Skin epidermis (tissue), 12 donors: ENCODE measurements at regions not wholly inside any gene's neighbourhood (a gene's known extent, or its start where the extent isn't known, plus 50 kb on each side); places are given as distances from the start of the nearest gene placed in this dataset.

Experiments used
- H3K27ac ChIP-seq, 21 experiments: fragments of 200-600 bp; sonication (generic) in 11 of 21; one replicate each; pipeline ENCODE4 v1.5.0; 2020; ENCODE audit warnings: mild to moderate bottlenecking in 3 of 21, inconsistent platforms in 2 of 21, moderate library complexity in 2 of 21
- H3K4me3 ChIP-seq, 7 experiments: fragments of 200-600 bp; sonication (generic) in 2 of 7; one replicate each; pipeline ENCODE4 v1.5.0; 2020; ENCODE audit warnings: inconsistent platforms in 2 of 7, mild to moderate bottlenecking in 2 of 7, moderate library complexity in 1 of 7

DNA sequence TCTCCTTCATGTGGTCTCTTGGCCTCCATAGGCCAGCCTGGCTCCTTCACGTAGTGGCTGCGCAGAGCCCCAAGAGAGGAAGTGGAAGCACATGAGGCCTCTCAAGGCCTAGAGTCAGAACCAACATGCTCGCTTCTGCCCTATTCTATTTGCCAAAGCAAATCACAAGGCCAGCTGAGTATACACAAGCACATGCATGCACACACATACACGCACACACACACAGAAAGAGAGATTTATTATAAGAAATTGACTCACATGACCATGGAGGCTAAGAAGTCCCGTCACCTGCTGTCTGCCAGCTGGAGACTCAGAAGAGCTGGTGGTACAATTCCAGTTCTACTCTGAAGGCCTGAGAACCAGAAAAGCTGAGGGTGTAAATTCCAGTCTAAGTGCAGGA is 64.3 kb upstream of the NRP1 start:
- no peak overlapping the region for H3K4me3 ChIP-seq
- no peak overlapping the region for H3K27ac ChIP-seq

DNA sequence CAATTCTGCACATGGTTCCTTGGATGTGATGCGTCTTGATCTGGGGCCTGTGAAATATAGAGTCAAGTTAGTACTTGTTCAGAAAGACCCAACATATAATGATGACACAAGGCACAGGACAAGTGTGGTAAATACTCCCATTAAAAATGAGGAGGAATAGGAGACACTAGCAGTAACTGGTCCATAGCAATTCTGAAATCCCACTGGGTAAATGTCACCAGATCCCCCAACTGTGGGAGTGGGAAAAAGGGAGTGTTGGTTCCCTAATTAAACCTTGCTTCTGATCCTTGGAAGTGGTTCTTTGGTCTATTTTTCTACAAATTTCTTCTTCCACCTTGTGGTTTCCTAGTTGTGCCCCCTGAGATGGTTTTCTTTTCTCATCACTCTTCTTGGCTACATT is 62.5 kb upstream of the NRP1 start:
- Histone ChIP-seq H3K27ac (no peak overlapping the region), H3K4me3 (no peak overlapping the region)

DNA sequence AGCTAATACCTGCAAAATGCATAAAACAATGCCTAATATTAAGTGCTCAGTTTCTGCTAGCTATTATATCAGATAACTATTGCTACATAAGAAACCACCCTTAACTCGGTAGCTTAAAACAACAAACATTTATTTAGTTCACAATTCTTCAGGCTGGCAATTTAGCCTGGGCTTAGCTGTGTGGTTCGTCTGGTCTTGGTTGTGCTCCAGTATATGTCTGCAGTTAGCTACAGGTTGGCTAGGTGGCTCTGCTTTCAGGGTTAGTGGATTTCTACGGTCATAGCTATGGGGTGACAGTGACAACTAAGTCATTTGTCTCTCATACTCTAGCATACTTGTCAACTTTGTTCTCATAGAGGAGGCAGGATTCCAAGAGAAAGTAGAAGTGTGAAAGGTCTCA is 61.8 kb upstream of the NRP1 start:
- no peak overlapping the region for H3K4me3 ChIP-seq
- H3K27ac ChIP-seq, result no peak overlapping the region

DNA sequence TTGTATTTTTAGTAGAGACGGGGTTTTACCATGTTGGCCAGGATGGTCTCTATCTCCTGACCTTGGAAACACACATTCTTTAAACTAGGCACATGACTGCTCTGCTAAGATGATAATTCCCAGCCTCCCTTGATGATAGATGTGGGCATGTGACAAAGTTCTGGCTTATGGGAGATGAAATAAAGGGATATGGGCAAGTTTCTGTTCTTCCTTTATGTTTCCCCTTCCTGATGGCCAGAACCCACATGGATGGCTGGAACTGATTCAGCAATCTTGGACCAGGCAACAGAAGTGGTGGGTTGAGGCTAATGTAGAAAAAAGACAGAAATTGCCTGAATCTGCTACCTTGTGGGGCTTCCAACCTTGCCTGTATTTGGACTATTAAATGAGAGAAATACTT is 60.7 kb upstream of the NRP1 start:
- H3K27ac ChIP-seq, result no peak overlapping the region

DNA sequence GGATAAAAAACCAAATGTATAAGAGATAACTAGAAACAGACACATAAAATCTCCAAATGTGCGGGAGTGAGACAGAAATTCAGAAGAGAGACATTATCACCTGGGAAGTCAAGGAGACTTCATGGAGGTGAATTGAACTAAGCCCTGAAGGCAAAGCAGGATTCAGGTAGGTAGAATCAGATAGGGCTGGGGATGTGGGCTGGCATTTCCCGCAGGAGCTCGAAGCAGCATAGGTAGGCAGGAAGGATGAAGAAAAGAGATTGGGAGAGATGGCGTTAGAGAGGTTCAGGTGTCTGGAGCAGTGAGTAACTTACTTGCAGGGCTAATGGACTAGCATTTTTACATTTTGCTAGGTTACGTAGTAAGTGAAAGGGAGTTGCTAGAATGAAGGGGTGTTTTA is 58.2 kb upstream of the NRP1 start:
- no peak overlapping the region for H3K27ac ChIP-seq
- no peak overlapping the region for H3K4me3 ChIP-seq

More for the DNA sequence above, 60.7 kb upstream of the NRP1 start:
- H3K4me3 ChIP-seq, result no peak overlapping the region

DNA sequence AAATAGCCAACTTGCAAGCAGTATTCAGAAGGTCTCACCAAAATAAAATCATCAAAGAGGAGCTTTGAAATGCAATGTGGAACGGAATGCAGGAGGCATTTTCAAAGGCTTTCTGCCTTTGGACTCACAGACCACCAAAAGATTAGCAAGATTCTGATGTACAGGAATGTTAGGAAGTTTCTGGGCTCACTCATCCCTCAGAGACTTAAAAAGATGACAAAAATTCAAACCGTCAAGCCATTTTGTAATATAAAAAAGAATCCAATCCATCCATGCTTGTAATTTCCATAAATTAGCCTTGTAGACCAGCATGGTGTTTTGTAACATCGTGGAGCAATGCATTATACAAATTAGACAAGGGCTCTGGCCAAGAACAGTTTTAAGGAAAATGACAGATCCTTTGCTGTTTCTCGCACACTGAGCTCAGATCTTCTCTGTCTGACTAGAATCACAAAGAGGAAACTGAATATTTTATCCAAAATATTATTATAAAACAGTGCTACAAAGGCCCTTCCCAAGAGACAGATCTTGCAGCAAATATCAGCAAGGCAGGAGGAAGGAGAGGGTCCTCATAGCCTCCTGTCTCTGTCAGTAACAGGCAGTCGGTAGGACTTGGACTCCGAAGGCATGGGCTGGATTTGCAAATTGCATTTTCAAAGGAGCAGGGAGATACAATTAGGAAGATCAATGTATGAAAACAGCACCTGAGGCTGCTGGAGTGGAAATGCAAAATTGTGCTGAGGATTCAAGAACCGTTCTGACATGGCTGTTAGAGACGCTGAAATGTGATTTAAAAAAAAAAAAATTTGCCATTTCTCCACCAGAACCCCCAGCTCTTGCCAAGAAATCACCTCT is 57.4 kb upstream of the NRP1 start:
- Histone ChIP-seq H3K27ac (no peak overlapping the region), H3K4me3 (no peak overlapping the region)

DNA sequence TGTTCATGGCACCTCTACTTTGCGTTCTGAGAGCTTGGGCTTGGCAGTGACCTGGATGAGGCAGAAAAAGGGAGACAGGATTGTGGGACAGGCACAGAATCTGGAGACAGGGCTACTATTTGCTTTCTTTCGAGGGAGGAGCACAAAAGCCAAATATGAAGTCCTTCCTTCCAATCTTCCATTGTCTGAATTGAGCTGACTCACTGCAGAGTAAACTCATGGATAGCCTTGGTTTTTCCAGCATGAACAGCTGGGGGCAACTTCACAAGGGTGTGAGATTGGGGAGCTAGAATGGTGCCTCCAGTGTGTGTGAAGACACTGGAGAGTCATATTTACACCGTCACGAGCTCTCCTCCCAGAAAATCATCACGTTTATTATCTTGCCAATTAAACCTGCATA is 55.6 kb upstream of the NRP1 start:
- H3K4me3 ChIP-seq, result no peak overlapping the region
- H3K27ac ChIP-seq, result no peak overlapping the region

DNA sequence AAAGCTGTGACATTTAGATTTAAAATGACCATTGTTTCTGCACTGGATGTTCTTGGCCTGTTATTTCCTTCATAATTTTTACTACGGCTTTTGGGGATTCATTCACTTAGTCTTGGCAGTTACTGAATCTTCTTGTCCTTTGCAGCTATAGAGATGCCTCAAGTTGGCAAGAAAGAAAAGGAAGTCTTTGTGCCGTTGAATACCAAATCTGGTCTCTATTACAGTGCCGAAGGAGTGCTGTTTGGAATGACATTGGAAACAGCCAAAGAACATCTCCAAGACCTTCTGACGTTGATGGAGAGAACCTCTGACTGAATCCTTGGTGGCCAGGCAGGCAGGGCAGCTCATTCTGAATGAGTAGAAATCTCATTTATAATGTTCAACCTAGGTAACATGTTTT is 54.3 kb upstream of the NRP1 start:
- H3K27ac ChIP-seq, result no peak overlapping the region
- no peak overlapping the region for H3K4me3 ChIP-seq

DNA sequence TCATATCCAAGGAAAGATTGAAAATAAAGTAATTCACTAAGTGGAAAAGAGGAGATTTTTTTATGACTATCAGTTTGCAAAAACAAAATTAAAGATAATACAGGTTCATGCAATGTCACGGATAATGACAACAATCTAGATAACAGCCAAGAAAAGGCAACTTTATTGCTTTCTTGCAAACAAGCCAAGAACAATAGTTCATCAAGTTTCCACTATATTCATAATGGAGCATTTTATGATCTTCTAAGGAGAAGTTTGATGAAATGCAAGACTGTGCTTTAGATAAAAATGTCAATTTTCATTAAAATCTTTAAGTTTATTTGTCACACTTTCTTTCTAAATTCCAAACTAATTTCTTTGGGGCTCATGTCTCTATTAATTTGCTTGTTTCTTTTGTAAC is 53.9 kb upstream of the NRP1 start:
- Histone ChIP-seq H3K4me3 (no peak overlapping the region), H3K27ac (no peak overlapping the region)

DNA sequence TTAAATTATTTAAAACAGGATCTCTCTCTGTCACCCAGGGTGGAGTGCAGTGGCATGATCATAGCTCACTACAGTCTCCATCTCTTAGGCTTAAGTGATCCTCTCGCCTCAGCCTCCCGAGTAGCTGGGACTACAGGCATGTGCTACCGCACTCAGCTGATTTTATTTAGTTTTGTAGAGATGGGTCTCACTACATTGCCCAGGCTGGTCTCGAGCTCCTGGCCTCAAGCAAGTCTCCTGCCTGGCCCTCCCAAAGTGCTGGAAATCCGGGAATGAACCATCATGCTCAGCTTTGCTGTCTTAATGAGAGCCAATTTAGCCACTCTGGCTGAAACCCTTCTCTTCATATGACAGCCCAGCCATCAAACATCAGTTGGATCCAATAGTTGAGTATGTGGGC is 53.3 kb upstream of the NRP1 start:
- Histone ChIP-seq H3K4me3 (no peak overlapping the region), H3K27ac (no peak overlapping the region)

DNA sequence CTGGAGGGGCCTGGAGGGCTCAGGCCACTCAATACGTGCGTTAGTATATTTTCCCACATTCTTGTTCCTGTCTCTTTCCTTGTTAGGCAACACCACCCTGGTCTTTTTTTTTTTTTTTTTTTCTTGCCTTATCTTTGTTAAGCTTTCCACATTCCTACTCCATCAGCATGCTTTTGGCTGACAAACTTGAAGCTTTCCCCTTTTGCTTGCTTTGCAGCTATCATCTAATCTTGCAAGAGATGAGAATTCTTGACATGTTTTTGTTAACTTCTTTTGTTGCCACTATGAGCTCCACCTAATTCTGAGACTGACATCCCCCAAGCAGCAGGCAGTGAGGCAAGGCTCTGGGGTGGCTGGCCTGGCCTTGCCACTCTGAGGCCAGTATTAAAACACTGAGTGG is 52.5 kb upstream of the NRP1 start:
- H3K4me3 ChIP-seq, result no peak overlapping the region
- H3K27ac ChIP-seq, result no peak overlapping the region

DNA sequence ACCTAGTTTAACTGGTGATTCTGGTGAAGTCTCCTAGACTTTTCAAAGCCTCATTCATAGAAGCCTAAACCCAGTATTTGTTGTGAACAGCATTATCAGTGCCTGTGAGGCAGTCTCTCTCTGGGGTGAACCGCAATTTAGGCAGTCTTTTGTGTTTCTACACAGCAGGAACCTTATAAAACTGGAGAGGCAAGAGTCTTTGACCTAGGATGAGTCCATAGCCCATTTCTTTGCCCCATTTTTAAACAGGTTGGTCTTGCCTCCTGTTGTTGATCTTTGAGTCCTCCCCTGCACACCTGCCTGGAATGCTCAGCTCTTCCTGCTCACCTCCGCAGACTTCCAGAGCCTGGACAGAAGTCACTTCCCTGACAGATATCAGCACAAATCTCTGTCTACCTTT is 51.2 kb upstream of the NRP1 start:
- Histone ChIP-seq H3K4me3 (no peak overlapping the region), H3K27ac (no peak overlapping the region)

DNA sequence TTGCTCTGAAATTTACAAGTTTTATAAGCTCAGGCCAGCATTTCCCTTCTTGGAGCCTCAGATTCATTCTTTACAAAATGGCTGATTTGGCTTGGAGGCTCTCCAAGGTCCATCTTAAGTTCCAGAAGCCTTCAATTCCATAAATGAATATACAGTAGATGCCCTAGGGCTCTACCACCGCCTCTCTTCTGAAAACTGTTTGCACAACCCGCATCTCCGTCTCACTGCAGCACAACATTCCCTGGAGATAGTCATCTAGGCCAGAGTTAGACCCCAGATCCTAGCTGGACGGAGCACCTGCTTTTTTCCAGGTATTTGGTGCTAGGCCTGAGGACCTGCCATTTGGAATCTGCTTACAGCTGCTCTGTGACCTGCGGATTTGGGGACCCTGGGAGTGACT is 50.5 kb upstream of the NRP1 start:
- H3K27ac ChIP-seq, result no peak overlapping the region
- H3K4me3 ChIP-seq, result no peak overlapping the region
